SK-N-MC (cell line): ENCODE measurements at regions not wholly inside any gene's neighbourhood (a gene's known extent, or its start where the extent isn't known, plus 50 kb on each side); places are given as distances from the start of the nearest gene placed in this dataset.

Experiments
- EZH2 ChIP-seq: fragments of 200-600 bp; sonication (generic); IDR thresholded peaks from one replicate; pipeline ENCODE4 v1.6.1; 2017; ENCODE audit warnings: antibody characterized with exemption
- POLR2AphosphoS5 ChIP-seq: IDR thresholded peaks from 2 replicates; pipeline ENCODE4 v1.6.1; 2012; ENCODE audit warnings: mild to moderate bottlenecking, low read depth, low read length, borderline replicate concordance

GRCh38 chr2:111657351-111657975 is 226.5 kb downstream of the ANAPC1 start:
- TF ChIP-seq EZH2 (no peak), POLR2AphosphoS5 (no peak)
